Head of caudate nucleus (tissue), 42 donors: ENCODE measurements at regions not wholly inside any gene's neighbourhood (a gene's known extent, or its start where the extent isn't known, plus 50 kb on each side); places are given as distances from the start of the nearest gene placed in this dataset.

ENCODE experiments used
- DNase-seq, 42 donors: peaks; one replicate each; pipeline versions ENCODE4 v3.0.0 to v3.0.0-alpha.2; 2020 to 2021; ENCODE audit warnings: mixed read lengths in 7 of 42
- intact Hi-C: fragments of 100-400 bp; cut with DNase I; formaldehyde crosslinking; loops from one replicate; pipeline ENCODE4 v1.15.0; 2022

DNA sequence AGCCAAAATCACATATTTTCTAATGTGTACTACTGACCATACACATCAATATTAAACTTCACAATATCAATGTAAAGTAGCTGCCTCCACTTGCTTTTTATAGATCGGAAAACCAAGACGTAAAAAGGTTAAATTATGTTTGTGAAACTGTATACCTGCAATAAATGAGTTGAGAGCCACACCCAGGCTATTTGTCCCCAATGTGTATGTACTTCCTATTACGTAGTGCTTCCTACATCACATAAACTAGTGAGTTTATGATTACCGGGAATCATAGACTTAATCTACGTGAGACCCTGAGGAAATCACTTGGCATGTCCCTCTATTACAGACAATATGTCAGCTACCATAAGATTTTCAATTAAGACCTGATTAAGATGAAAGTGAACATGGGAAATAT lies 903.4 kb downstream of the RAB28 start:
- intact Hi-C loops = no loop called here
- DNase-seq = no peak

DNA sequence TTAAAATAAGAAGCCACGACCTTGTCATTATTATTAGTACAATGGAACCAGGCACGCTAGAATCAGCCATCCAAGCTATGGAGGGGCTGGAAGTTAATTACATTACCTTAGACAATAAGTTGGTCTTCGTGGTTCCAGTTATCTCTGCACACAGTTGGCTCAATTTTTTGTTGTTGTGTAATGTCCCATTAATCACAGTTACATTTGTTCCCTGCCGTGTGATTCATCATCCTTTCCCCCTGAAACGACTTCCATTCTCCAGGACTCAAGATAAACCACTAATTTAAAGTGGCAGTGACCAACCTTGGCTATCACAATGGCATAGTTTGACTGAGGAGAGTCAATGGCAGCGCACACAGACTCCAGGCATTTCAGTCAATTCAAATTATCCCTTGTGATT lies 905.0 kb downstream of the RAB28 start:
- no peak for DNase-seq

GRCh38 chr4:12576409-12576808 lies 907.7 kb downstream of the RAB28 start:
- no peak for DNase-seq
- intact Hi-C loops = no loop called here

More for the DNA sequence above, 905.0 kb downstream of the RAB28 start:
- intact Hi-C loops = no loop called here

- intact Hi-C loops = no loop called here
- no peak for DNase-seq
Observed at GRCh38 chr4:12573716-12574115, 910.4 kb downstream of the RAB28 start.

GRCh38 chr4:12562476-12563140 lies 921.5 kb downstream of the RAB28 start:
- intact Hi-C loops = no loop called here
- no peak for DNase-seq

GRCh38 chr4:12562021-12562420 lies 922.1 kb downstream of the RAB28 start:
- DNase-seq = no peak
- intact Hi-C loops = no loop called here

GRCh38 chr4:12555011-12555410 lies 929.1 kb downstream of the RAB28 start:
- intact Hi-C loops = no loop called here
- no peak for DNase-seq

- intact Hi-C loops = no loop called here
- no peak for DNase-seq
Observed at GRCh38 chr4:12548678-12549077, 935.5 kb downstream of the RAB28 start.

GRCh38 chr4:12545812-12546211 lies 938.3 kb downstream of the RAB28 start:
- intact Hi-C loops = no loop called here
- no peak for DNase-seq

- DNase-seq = no peak
- intact Hi-C loops = no loop called here
Observed at GRCh38 chr4:12538162-12538561, 946.0 kb downstream of the RAB28 start.

DNA sequence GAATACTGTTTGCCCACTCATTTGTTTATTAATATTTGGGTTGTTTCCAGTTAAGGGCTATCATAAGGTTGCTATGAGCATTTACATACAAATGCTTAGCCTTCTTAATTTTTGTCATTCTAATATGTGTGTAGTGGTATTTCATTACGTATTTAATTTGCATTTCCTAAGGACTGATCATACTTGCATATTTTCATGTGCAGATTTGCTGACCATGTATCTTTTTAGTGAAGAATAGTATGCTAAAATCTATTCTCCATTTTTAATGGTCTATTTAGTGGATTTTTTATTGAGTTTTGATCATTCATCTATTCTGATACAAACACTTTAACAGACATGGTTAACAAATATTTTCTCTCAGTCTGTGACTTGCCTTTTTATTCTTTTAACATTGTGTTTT lies 949.5 kb downstream of the RAB28 start:
- DNase-seq = no peak

GRCh38 chr4:12519426-12519825 lies 964.7 kb downstream of the RAB28 start:
- no peak for DNase-seq
- intact Hi-C loops = no loop called here

More for the DNA sequence above, 949.5 kb downstream of the RAB28 start:
- intact Hi-C loops = no loop called here

DNA sequence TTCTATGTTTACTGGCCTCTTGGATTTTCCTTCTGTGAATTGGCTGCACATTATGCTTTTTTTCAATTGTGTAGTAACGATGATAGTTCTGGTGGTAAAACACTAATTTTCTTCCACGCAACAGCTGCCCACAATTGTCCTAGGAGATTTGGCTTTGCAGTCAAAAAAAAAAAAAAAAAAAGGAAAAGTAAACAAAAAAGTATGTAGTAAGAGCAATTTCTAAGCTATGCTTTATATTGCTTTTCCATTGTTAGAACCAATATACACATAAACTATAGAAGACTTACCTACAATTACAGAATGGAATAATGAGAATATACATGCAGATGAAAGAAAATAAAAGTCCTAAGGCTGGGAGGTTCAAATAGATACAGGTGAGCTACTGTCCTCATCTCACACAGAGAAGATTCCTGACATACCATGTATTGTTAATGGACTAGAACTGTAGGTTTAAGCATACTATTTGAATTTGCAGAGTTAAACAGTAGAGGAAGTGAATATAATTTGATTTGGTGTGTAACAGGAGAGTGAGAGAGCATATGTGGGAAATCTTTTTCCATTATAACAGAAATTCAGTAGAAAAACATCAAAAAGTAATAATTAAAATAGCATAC lies 976.2 kb downstream of the RAB28 start:
- intact Hi-C loops = no loop called here

DNA sequence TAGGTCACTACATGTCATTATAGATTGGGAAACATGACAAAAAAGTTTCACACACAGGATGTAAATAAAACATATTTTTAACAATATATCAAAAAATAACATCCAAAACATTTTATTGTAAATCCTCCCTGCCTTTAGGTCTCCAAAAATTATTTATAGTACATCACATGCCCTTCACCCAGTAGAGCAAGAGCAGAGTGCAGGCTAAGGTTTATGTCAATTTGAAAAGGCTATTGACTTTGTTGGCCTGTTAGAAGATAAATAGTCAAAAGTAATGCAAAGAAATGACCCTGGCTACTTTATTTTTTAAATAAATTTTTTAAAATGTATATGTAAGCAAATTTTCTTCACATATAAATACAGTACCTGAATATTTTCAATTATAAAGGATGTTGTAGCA lies 983.7 kb downstream of the RAB28 start:
- intact Hi-C loops = no loop called here
- DNase-seq = no peak

More for the DNA sequence above, 976.2 kb downstream of the RAB28 start:
- no peak for DNase-seq

DNA sequence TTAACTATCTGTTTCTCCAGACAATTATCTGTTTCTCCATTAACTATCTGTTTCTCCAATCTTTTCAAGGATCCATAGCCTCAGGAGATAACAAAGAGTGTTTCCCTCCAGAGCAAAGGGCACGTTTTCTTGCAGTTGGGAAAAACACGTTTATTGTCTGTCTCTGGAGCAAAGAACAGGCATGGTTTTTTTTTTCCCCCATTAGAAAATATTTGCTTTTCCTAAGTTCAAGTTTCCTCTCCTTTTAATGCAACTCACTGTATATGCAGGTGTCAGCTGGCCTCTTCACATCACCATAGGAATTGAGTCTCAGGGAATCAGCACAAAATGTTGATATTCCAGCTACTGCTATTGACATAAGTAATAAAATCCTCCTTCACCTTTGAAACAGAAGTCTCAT lies 984.4 kb downstream of the RAB28 start:
- intact Hi-C loops = no loop called here
- DNase-seq = no peak

GRCh38 chr4:12495211-12495610 lies 988.9 kb downstream of the RAB28 start:
- no peak for DNase-seq
- intact Hi-C loops = no loop called here

DNA sequence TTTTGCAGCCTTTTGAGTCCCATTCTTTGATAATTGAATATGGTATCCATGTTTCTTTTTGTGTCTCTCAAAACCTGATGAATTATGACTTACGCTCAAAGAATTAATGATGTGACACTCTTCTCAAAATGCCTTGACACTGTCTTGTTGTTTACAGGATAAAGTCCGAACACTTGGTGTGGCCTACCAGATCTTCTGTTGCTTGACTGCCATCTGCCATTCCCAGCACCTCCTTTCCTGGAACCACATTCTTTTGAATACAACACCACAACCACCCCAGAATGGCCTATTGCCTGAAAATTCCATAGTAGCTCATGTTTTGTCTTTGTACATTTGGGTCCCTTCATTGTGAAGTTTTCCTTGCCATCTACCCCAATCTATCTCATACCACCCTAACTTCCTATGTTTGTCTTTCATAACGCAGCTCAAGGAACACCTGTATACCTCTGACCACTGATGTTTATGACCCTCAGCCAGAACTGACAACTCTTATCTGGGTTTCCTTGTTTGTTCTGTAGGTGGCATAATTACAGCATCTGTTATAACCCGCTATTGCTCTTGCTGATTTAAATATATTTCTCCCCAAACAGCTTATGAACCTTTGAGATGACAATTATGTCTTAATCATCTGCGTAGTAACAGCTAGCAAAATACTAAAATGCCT lies 991.3 kb downstream of the RAB28 start:
- no peak for DNase-seq
- intact Hi-C loops = no loop called here

GRCh38 chr4:12488672-12489071 lies 995.5 kb downstream of the RAB28 start:
- intact Hi-C loops = no loop called here
- DNase-seq = peak in 9 of 42 donors; percentile 6 to 36 (median 13)

- no peak for DNase-seq
- intact Hi-C loops = no loop called here
Observed at GRCh38 chr4:12487000-12487399, 997.1 kb downstream of the RAB28 start.

- no peak for DNase-seq
- intact Hi-C loops = no loop called here
Observed at GRCh38 chr4:12472087-12472486, 1012.1 kb downstream of the RAB28 start.

- intact Hi-C loops = no loop called here
- DNase-seq = no peak
Observed at GRCh38 chr4:12471193-12471592, 1012.9 kb downstream of the RAB28 start.
